GM18498 (cell line): ENCODE measurements at regions not wholly inside any gene's neighbourhood (a gene's known extent, or its start where the extent isn't known, plus 50 kb on each side); places are given as distances from the start of the nearest gene placed in this dataset.

Source experiments
- ATAC-seq: cut with Tn5 transposase; IDR thresholded peaks from one replicate; pipeline ENCODE4 v1.9.1; 2021; ENCODE audit warnings: mild to moderate bottlenecking, moderate library complexity; ENCODE audit not compliant: unreplicated experiment

- ATAC-seq: no peak
These were observed 128.3 kb upstream of the TRIM2 start for GRCh38 chr4:153075836-153076518.

- ATAC-seq: no peak
These were observed 127.4 kb upstream of the TRIM2 start for GRCh38 chr4:153076861-153077260.

GRCh38 chr4:153079857-153080391, 124.3 kb upstream of the TRIM2 start:
- no peak for ATAC-seq

GRCh38 chr4:153081006-153081580, 123.2 kb upstream of the TRIM2 start:
- ATAC-seq: no peak

- no peak for ATAC-seq
These were observed 122.5 kb upstream of the TRIM2 start for GRCh38 chr4:153081693-153082092.

- no peak for ATAC-seq
These were observed 121.6 kb upstream of the TRIM2 start for GRCh38 chr4:153082322-153083301.

GRCh38 chr4:153083447-153083947, 120.7 kb upstream of the TRIM2 start:
- peak; percentile 83 for ATAC-seq

GRCh38 chr4:153084224-153084979, 119.8 kb upstream of the TRIM2 start:
- no peak for ATAC-seq

GRCh38 chr4:153084980-153085630, 119.1 kb upstream of the TRIM2 start:
- ATAC-seq: peak; percentile 56

- ATAC-seq: no peak
These were observed 116.5 kb upstream of the TRIM2 start for GRCh38 chr4:153087671-153088194.

GRCh38 chr4:153089742-153090141, 114.5 kb upstream of the TRIM2 start:
- ATAC-seq: no peak

GRCh38 chr4:153090181-153090580, 114.1 kb upstream of the TRIM2 start:
- no peak for ATAC-seq

GRCh38 chr4:153090670-153091385, 113.4 kb upstream of the TRIM2 start:
- no peak for ATAC-seq

GRCh38 chr4:153093396-153093795, 110.8 kb upstream of the TRIM2 start:
- ATAC-seq: no peak

GRCh38 chr4:153093802-153094201, 110.4 kb upstream of the TRIM2 start:
- ATAC-seq: no peak

GRCh38 chr4:153094435-153094834, 109.8 kb upstream of the TRIM2 start:
- ATAC-seq: no peak

GRCh38 chr4:153095448-153096204, 108.6 kb upstream of the TRIM2 start:
- no peak for ATAC-seq

GRCh38 chr4:153096344-153096743, 107.9 kb upstream of the TRIM2 start:
- ATAC-seq: no peak
